Progenitor cell of endocrine pancreas (in vitro differentiated cells): ENCODE measurements at regions not wholly inside any gene's neighbourhood (a gene's known extent, or its start where the extent isn't known, plus 50 kb on each side); places are given as distances from the start of the nearest gene placed in this dataset.
"Not testable (repeated sequence)": the region's sequence is repeated elsewhere in the genome, so short reads cannot be mapped to it uniquely, and the experiment has no call there.

Source experiments
- DNase-seq: peaks from one replicate; pipeline ENCODE4 v3.0.0; 2021; ENCODE audit warnings: low spot score; ENCODE audit not compliant: unreplicated experiment
- H3K27ac Mint-ChIP-seq: 2 replicates; pipeline ENCODE4 v1.8.0; 2021; ENCODE audit warnings: mild to moderate bottlenecking, moderate library complexity, mixed read lengths
- H3K27me3 Mint-ChIP-seq: 2 replicates; pipeline ENCODE4 v1.8.0; 2021; ENCODE audit warnings: mixed read lengths
- H3K36me3 Mint-ChIP-seq: 2 replicates; pipeline ENCODE4 v1.8.0; 2022; ENCODE audit warnings: mixed read lengths; ENCODE audit not compliant: insufficient read depth
- H3K4me1 Mint-ChIP-seq: 2 replicates; pipeline ENCODE4 v1.8.0; 2021; ENCODE audit warnings: low read depth, mixed read lengths
- H3K4me3 Mint-ChIP-seq: 2 replicates; pipeline ENCODE4 v1.8.0; 2021; ENCODE audit warnings: low read depth, mild to moderate bottlenecking, moderate library complexity, mixed read lengths
- H3K9me3 Mint-ChIP-seq: 2 replicates; pipeline ENCODE4 v1.8.0; 2021; ENCODE audit warnings: low read depth, mixed read lengths
- CTCF ChIP-seq: fragments of 200-600 bp; sonication (generic); IDR thresholded peaks from one replicate; pipeline ENCODE4 v1.5.0; 2021; ENCODE audit warnings: antibody characterized with exemption, mild to moderate bottlenecking; ENCODE audit not compliant: unreplicated experiment

GRCh38 chrX:45557387-45557786 is 356.7 kb upstream of the DIPK2B start:
- Mint-ChIP-seq H3K4me3 (no peak overlapping the region), H3K27me3 (no peaks in the 10 kb centered on the region), H3K27ac (no peak overlapping the region), H3K4me1 (no peaks in the 10 kb centered on the region), H3K36me3 (no peaks in the 10 kb centered on the region), H3K9me3 (peaks cover 27% of the 10 kb centered on the region)
- TF ChIP-seq CTCF: no peak
- no peak for DNase-seq

- Mint-ChIP-seq H3K4me1 (no peaks in the 10 kb centered on the region), H3K36me3 (no peaks in the 10 kb centered on the region), H3K27ac (no peak overlapping the region), H3K27me3 (no peaks in the 10 kb centered on the region), H3K9me3 (peaks cover 21% of the 10 kb centered on the region), H3K4me3 (no peak overlapping the region)
- no peak for TF ChIP-seq CTCF
- DNase-seq: no peak
These were observed 354.1 kb upstream of the DIPK2B start for GRCh38 chrX:45554736-45555135.

GRCh38 chrX:45553417-45553816 is 352.7 kb upstream of the DIPK2B start:
- peaks cover 18% of the 10 kb centered on the region for H3K9me3 Mint-ChIP-seq
- no peaks in the 10 kb centered on the region for H3K36me3 Mint-ChIP-seq
- no peak for DNase-seq
- no peaks in the 10 kb centered on the region for H3K27me3 Mint-ChIP-seq
- no peak overlapping the region for H3K4me3 Mint-ChIP-seq
- H3K27ac Mint-ChIP-seq: no peak overlapping the region
- no peak for TF ChIP-seq CTCF
- H3K4me1 Mint-ChIP-seq: no peaks in the 10 kb centered on the region

GRCh38 chrX:45546697-45547096 is 346.0 kb upstream of the DIPK2B start:
- DNase-seq, H3K36me3 Mint-ChIP-seq, H3K27ac Mint-ChIP-seq, H3K27me3 Mint-ChIP-seq, H3K4me1 Mint-ChIP-seq, H3K4me3 Mint-ChIP-seq: not testable (repeated sequence)
- H3K9me3 Mint-ChIP-seq: peaks cover 33% of the 10 kb centered on the region

- H3K9me3 Mint-ChIP-seq: peaks cover 49% of the 10 kb centered on the region
These were observed 339.5 kb upstream of the DIPK2B start for GRCh38 chrX:45540181-45540580.

GRCh38 chrX:45537936-45538335 is 337.3 kb upstream of the DIPK2B start:
- Mint-ChIP-seq H3K4me1 (no peaks in the 10 kb centered on the region), H3K36me3 (no peaks in the 10 kb centered on the region), H3K27ac (no peak overlapping the region), H3K4me3 (no peak overlapping the region), H3K27me3 (no peaks in the 10 kb centered on the region), H3K9me3 (peaks cover 44% of the 10 kb centered on the region)
- no peak for TF ChIP-seq CTCF
- no peak for DNase-seq

More at GRCh38 chrX:45540181-45540580, 339.5 kb upstream of the DIPK2B start:
- no peaks in the 10 kb centered on the region for H3K27me3 Mint-ChIP-seq
- no peak for TF ChIP-seq CTCF
- H3K36me3 Mint-ChIP-seq: no peaks in the 10 kb centered on the region
- DNase-seq: no peak
- no peak overlapping the region for H3K4me3 Mint-ChIP-seq
- H3K4me1 Mint-ChIP-seq: no peaks in the 10 kb centered on the region
- H3K27ac Mint-ChIP-seq: no peak overlapping the region
